K562 (cell line): ENCODE measurements at regions not wholly inside any gene's neighbourhood (a gene's known extent, or its start where the extent isn't known, plus 50 kb on each side); places are given as distances from the start of the nearest gene placed in this dataset.

Experiments used
- ATAC-seq: fragments of 200-7000 bp; cut with Tn5 transposase; 3 replicates; pipeline ENCODE4 v1.9.1; 2020; ENCODE audit warnings: moderate library complexity
- BruUV-seq: library from RNA; stranded (reverse); fragments of 400-500 nt; replicated peaks from 2 replicates; lab custom pipeline; 2021; lab: Mats Ljungman, UMichigan
- CTCF ChIA-PET: fragments of 300-600 bp; formaldehyde crosslinking; extraction: SDS; loops from one replicate; lab custom pipeline; 2021; ENCODE audit warnings: low intra/inter-chr PET ratio; lab: Yijun Ruan, JAX
- POLR2A ChIA-PET: fragments of 300-600, 350-650 bp; sonication (Branson Sonifier 250); formaldehyde crosslinking; extraction: SDS; loops from one replicate; lab custom pipeline; 2021; ENCODE audit warnings: antibody characterized with exemption, inconsistent platforms; lab: Yijun Ruan, JAX
- DNase-seq, 4 experiments: peaks; one replicate each; pipeline versions ENCODE4 v3.0.0 to v3.0.0-alpha.2; 2011 to 2018; ENCODE audit warnings: low spot score in 3 of 4, mixed read lengths in 3 of 4; ENCODE audit errors: extremely low read depth in 1 of 4
- FAIRE-seq: peaks from 2 replicates; lab custom pipeline; 2011; peaks lifted over from hg19 to GRCh38; lab: Jason Lieb, UNC
- H2AFZ ChIP-seq: 2 replicates; pipeline ENCODE4 v1.6.0; 2011; ENCODE audit warnings: low read depth, low read length, control low read depth, inconsistent platforms
- H3K27ac ChIP-seq: fragments of 200-600 bp; 3 replicates; pipeline ENCODE4 v1.8.0; 2011; ENCODE audit warnings: low read depth, mild to moderate bottlenecking, control low read depth, inconsistent platforms, low read length, moderate library complexity, mixed read lengths; ENCODE audit errors: extremely low read depth
- H3K27me3 ChIP-seq, 2 experiments: fragments of 300-600 bp in 1 of 2; 2 replicates in 1 of 2; 3 replicates in 1 of 2; pipeline versions ENCODE4 v1.6.0 to v1.8.0; 2011; ENCODE audit warnings: inconsistent platforms in 2 of 2, low read length in 2 of 2, mild to moderate bottlenecking in 1 of 2, mixed read lengths in 1 of 2, moderate library complexity in 1 of 2; ENCODE audit not compliant: control insufficient read depth in 2 of 2, insufficient read depth in 2 of 2
- H3K36me3 ChIP-seq: fragments of 300-600 bp; 3 replicates; pipeline ENCODE4 v1.8.0; 2011; ENCODE audit warnings: mild to moderate bottlenecking, low read length, inconsistent platforms; ENCODE audit not compliant: control insufficient read depth, insufficient read depth
- H3K4me1 ChIP-seq, 2 experiments: fragments of 200-600 bp in 1 of 2; replicated peaks in 1 of 2; 2 replicates in 1 of 2; 3 replicates in 1 of 2; pipeline versions ENCODE4 v1.5.1 to v1.8.0; 2011; ENCODE audit warnings: inconsistent platforms in 2 of 2, low read length in 2 of 2, mild to moderate bottlenecking in 1 of 2, mixed read lengths in 1 of 2, moderate library complexity in 1 of 2; ENCODE audit not compliant: control insufficient read depth in 2 of 2, insufficient read depth in 2 of 2
- H3K4me2 ChIP-seq: 2 replicates; pipeline ENCODE4 v1.6.1; 2011; ENCODE audit warnings: low read length, control low read depth, inconsistent platforms, mixed read lengths; ENCODE audit not compliant: insufficient read depth
- H3K4me3 ChIP-seq: fragments of 200-600 bp; sonication (generic), shearing (Covaris generic); 2 replicates; pipeline ENCODE4 v1.5.1; 2016; ENCODE audit warnings: control low read depth, inconsistent platforms
- H3K79me2 ChIP-seq: fragments of 200-600 bp; 3 replicates; pipeline ENCODE4 v1.8.0; 2011; ENCODE audit warnings: low read length, inconsistent platforms; ENCODE audit not compliant: control insufficient read depth, insufficient read depth
- H3K9ac ChIP-seq, 2 experiments: 2 replicates each; pipeline versions ENCODE4 v1.6.0 to v1.6.1; 2011; ENCODE audit warnings: low read depth in 2 of 2, low read length in 2 of 2, control low read depth in 1 of 2, inconsistent platforms in 1 of 2, mild to moderate bottlenecking in 1 of 2, mixed read lengths in 1 of 2; ENCODE audit not compliant: insufficient read depth in 1 of 2
- H3K9me1 ChIP-seq: one replicate; pipeline ENCODE4 v1.6.0; 2011; ENCODE audit warnings: inconsistent platforms, mild to moderate bottlenecking, low read length, moderate library complexity; ENCODE audit not compliant: control insufficient read depth, insufficient read depth
- H3K9me3 ChIP-seq: replicated peaks from 2 replicates; pipeline ENCODE4 v1.5.1; 2011; ENCODE audit warnings: low read depth, low read length, inconsistent platforms; ENCODE audit not compliant: control insufficient read depth, insufficient read depth
- H4K20me1 ChIP-seq: replicated peaks from 2 replicates; pipeline ENCODE4 v1.6.1; 2011; ENCODE audit warnings: low read length, inconsistent platforms, mixed read lengths; ENCODE audit not compliant: control insufficient read depth, insufficient read depth
- ELF2 ChIP-seq: fragments of 250-450 bp; sonication (Bioruptor Pico); IDR thresholded peaks from 2 replicates; pipeline ENCODE4 v1.5.0; 2021; ENCODE audit warnings: mild to moderate bottlenecking
- ID3 ChIP-seq, 2 experiments: fragments of 250-450 bp in 1 of 2; fragments of 450-650 bp in 1 of 2; sonication (Bioruptor Pico) in 1 of 2; IDR thresholded peaks; 2 replicates each; pipeline versions ENCODE4 v1.6.1 to v1.8.0; 2016 to 2021; ENCODE audit warnings: mild to moderate bottlenecking in 2 of 2, moderate library complexity in 2 of 2, missing compliant biosample characterization in 1 of 2, missing genetic modification characterization in 1 of 2
- MCM5 ChIP-seq: fragments of 450-650 bp; IDR thresholded peaks from 2 replicates; pipeline ENCODE4 v1.6.1; 2016; ENCODE audit warnings: low read depth
- MNT ChIP-seq, 2 experiments: fragments of 450-650 bp; conservative IDR thresholded peaks; 2 replicates each; pipeline ENCODE4 v1.6.1; 2017; ENCODE audit warnings: mild to moderate bottlenecking in 2 of 2, moderate library complexity in 2 of 2
- NR2C2 ChIP-seq, 2 experiments: fragments of 200-800 bp in 1 of 2; sonication (Bioruptor generic) in 1 of 2; sonication (generic) in 1 of 2; formaldehyde crosslinking in 1 of 2; IDR thresholded peaks; 2 replicates each; pipeline versions ENCODE4 v1.6.1 to v1.8.0; 2016 to 2022; ENCODE audit warnings: mild to moderate bottlenecking in 1 of 2, missing compliant biosample characterization in 1 of 2, missing genetic modification characterization in 1 of 2, missing genetic modification reagents in 1 of 2
- ZNF318 ChIP-seq, 2 experiments: fragments of 450-650 bp; IDR thresholded peaks; 2 replicates each; pipeline ENCODE4 v1.6.1; 2016; ENCODE audit warnings: mild to moderate bottlenecking in 2 of 2, borderline replicate concordance in 1 of 2, low read depth in 1 of 2, moderate library complexity in 1 of 2
- WGBS: fragments of 100-300 bp; shearing (Covaris generic); methylation state at CpG from one replicate; pipeline ENCODE4 v1.1.6; 2016; ENCODE audit warnings: low coverage, mixed read lengths; ENCODE audit not compliant: insufficient coverage; ENCODE audit errors: missing lambda C conversion rate; 5-methylcytosine and 5-hydroxymethylcytosine counted together
- in situ Hi-C: fragments of 300-500 bp; cut with MboI; formaldehyde crosslinking; loops from 4 replicates; pipeline ENCODE4 v1.15.0; 2018; ENCODE audit warnings: inconsistent platforms, mixed read lengths
- intact Hi-C: fragments of 100-400 bp; cut with micrococcal nuclease; formaldehyde crosslinking; loops from 2 replicates; pipeline ENCODE4 v1.14.2; 2022
- TF ChIP-seq, protein P1 (sequence below): fragments of 450-650 bp; IDR thresholded peaks from 2 replicates; pipeline ENCODE4 v1.6.1; 2017; ENCODE audit warnings: antibody characterized with exemption
- TF ChIP-seq, protein P2 (sequence below): sonication (generic); formaldehyde crosslinking; IDR thresholded peaks from 2 replicates; pipeline ENCODE4 v1.8.0; 2022; ENCODE audit warnings: mild to moderate bottlenecking, missing genetic modification reagents

DNA sequence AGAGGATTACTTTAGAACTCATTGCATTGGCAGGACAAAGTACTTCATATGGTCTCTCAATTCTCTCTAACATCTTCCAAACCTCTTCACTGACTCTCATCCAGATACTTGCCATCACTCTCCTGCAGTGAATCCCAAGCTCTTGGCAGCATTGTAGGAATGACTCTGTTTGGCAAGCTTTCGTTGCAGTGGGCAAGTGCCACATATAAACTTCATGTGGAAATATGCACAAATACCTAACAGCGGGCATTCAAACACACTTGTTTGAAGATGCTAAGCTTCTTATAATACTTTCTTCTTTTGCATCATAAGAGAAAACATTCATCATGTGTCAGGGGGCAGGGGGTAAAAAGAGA lies 86.2 kb upstream of the F13A1 start:
- no peak overlapping the region for H3K4me3 ChIP-seq
- no peak overlapping the region for H3K4me2 ChIP-seq
- H3K4me1 ChIP-seq: no peaks in the 10 kb centered on the region
- no peak overlapping the region for H2AFZ ChIP-seq
- FAIRE-seq: no peak
- no TSS peak for BruUV-seq
- no peak for ATAC-seq
- 0% methylated on average over 2 of the region's 2 CpGs for WGBS
- no peaks in the 10 kb centered on the region for H3K9me3 ChIP-seq
- CTCF ChIA-PET: no interaction called here
- H3K36me3 ChIP-seq: no peaks in the 10 kb centered on the region
- in situ Hi-C loops (no loop called here), intact Hi-C loops (no loop called here)
- DNase-seq: no peak
- H3K27me3 ChIP-seq: no peaks in the 10 kb centered on the region
- H3K27ac ChIP-seq: no peak overlapping the region
- H4K20me1 ChIP-seq: no peaks in the 10 kb centered on the region
- POLR2A ChIA-PET: no interaction called here
- H3K9me1 ChIP-seq: no peaks in the 10 kb centered on the region
- no peak overlapping the region for H3K9ac ChIP-seq
- H3K79me2 ChIP-seq: no peaks in the 10 kb centered on the region
- TF ChIP-seq ELF2 (no peak), NR2C2 (CRISPR knock-in tag; IDR thresholded peaks at IDR 0.05) (no peak), NR2C2 (tag; IDR thresholded peaks at IDR 0.05) (no peak), ZNF318 (IDR thresholded peaks at IDR 0.05; ENCODE audit: borderline replicate concordance in 1 of 2, low read depth in 1 of 2) (no peak), MNT (conservative IDR thresholded peaks at IDR 0.05) (no peak), MCM5 (no peak), ID3 (CRISPR knock-in tag; IDR thresholded peaks at IDR 0.05) (no peak), ID3 (tag; IDR thresholded peaks at IDR 0.05) (no peak)
- TF ChIP-seq, protein P1, sequence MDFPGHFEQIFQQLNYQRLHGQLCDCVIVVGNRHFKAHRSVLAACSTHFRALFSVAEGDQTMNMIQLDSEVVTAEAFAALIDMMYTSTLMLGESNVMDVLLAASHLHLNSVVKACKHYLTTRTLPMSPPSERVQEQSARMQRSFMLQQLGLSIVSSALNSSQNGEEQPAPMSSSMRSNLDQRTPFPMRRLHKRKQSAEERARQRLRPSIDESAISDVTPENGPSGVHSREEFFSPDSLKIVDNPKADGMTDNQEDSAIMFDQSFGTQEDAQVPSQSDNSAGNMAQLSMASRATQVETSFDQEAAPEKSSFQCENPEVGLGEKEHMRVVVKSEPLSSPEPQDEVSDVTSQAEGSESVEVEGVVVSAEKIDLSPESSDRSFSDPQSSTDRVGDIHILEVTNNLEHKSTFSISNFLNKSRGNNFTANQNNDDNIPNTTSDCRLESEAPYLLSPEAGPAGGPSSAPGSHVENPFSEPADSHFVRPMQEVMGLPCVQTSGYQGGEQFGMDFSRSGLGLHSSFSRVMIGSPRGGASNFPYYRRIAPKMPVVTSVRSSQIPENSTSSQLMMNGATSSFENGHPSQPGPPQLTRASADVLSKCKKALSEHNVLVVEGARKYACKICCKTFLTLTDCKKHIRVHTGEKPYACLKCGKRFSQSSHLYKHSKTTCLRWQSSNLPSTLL: no peak
- TF ChIP-seq, protein P2, sequence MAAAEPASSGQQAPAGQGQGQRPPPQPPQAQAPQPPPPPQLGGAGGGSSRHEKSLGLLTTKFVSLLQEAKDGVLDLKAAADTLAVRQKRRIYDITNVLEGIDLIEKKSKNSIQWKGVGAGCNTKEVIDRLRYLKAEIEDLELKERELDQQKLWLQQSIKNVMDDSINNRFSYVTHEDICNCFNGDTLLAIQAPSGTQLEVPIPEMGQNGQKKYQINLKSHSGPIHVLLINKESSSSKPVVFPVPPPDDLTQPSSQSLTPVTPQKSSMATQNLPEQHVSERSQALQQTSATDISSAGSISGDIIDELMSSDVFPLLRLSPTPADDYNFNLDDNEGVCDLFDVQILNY (CRISPR knock-in tag): no peak
